Gastrocnemius medialis (tissue), 4 donors: ENCODE measurements at regions not wholly inside any gene's neighbourhood (a gene's known extent, or its start where the extent isn't known, plus 50 kb on each side); places are given as distances from the start of the nearest gene placed in this dataset.

ENCODE experiments used
- CTCF ChIP-seq, 5 experiments: fragments of 450-650 bp in 3 of 5; fragments of 200-600 bp in 2 of 5; sonication (generic) in 2 of 5; IDR thresholded peaks in 4 of 5; conservative IDR thresholded peaks in 1 of 5; 1 replicate in 4 of 5; 2 replicates in 1 of 5; pipeline ENCODE4 v1.5.1; 2016 to 2019; ENCODE audit warnings: antibody characterized with exemption in 5 of 5, mild to moderate bottlenecking in 3 of 5, moderate library complexity in 3 of 5
- POLR2A ChIP-seq, 2 donors: fragments of 450-650 bp; IDR thresholded peaks; one replicate each; pipeline ENCODE4 v1.6.1; 2017; ENCODE audit warnings: antibody characterized with exemption in 2 of 2, mild to moderate bottlenecking in 2 of 2, moderate library complexity in 2 of 2

- TF ChIP-seq POLR2A (IDR thresholded peaks at IDR 0.05) = no peak
- no peak for TF ChIP-seq CTCF (IDR thresholded peaks at IDR 0.05 in 4 of 5, conservative IDR thresholded peaks at IDR 0.05 in 1 of 5)
Measured at GRCh38 chr2:139720056-139720455, 939.9 kb upstream of the NXPH2 start.
